Mucosa of descending colon (tissue), 3 donors: ENCODE measurements at regions not wholly inside any gene's neighbourhood (a gene's known extent, or its start where the extent isn't known, plus 50 kb on each side); places are given as distances from the start of the nearest gene placed in this dataset.

ENCODE experiments used
- ATAC-seq: fragments of 200-7000 bp; cut with Tn5 transposase; one replicate; pipeline ENCODE4 v1.9.1; 2020; ENCODE audit warnings: mild to moderate bottlenecking, moderate library complexity
- DNase-seq, 3 donors: peaks; one replicate each; pipeline ENCODE4 v3.0.0-alpha.2; 2020
- H3K36me3 ChIP-seq: fragments of 200-600 bp; one replicate; pipeline ENCODE4 v1.8.0; 2021; ENCODE audit warnings: low read depth, mild to moderate bottlenecking
- H3K4me1 ChIP-seq: fragments of 200-600 bp; one replicate; pipeline ENCODE4 v1.8.0; 2021; ENCODE audit warnings: low read depth, mild to moderate bottlenecking
- H3K4me3 ChIP-seq: fragments of 200-600 bp; one replicate; pipeline ENCODE4 v1.8.0; 2021; ENCODE audit warnings: mild to moderate bottlenecking
- H3K9me3 ChIP-seq: fragments of 200-600 bp; one replicate; pipeline ENCODE4 v1.8.0; 2021; ENCODE audit warnings: mild to moderate bottlenecking
- intact Hi-C, 2 donors: fragments of 100-400 bp; cut with DNase I in 1 of 2; cut with micrococcal nuclease in 1 of 2; formaldehyde crosslinking; loops; one replicate each; pipeline versions ENCODE4 v1.11.0 to v1.11.1; 2022; cut with DNase I, micrococcal nuclease
- TF ChIP-seq, protein P1 (sequence below): fragments of 200-600 bp; IDR thresholded peaks from one replicate; pipeline ENCODE4 v1.8.0; 2022; ENCODE audit warnings: antibody characterized with exemption, mild to moderate bottlenecking
- donor health status: DM: no; HTN: no; CAD: no; lungs with moderate emphysema.
- donor health status: DM: no; HTN: no; CAD: no.
- donor health status: DM: no; HTN: yes; CAD: no.

- no peaks in the 10 kb centered on the region for H3K4me1 ChIP-seq
- no peak overlapping the region for H3K4me3 ChIP-seq
- ATAC-seq (no peak), DNase-seq (no peak)
- intact Hi-C loops = no loop called here
- no peaks in the 10 kb centered on the region for H3K9me3 ChIP-seq
- TF ChIP-seq, protein P1, sequence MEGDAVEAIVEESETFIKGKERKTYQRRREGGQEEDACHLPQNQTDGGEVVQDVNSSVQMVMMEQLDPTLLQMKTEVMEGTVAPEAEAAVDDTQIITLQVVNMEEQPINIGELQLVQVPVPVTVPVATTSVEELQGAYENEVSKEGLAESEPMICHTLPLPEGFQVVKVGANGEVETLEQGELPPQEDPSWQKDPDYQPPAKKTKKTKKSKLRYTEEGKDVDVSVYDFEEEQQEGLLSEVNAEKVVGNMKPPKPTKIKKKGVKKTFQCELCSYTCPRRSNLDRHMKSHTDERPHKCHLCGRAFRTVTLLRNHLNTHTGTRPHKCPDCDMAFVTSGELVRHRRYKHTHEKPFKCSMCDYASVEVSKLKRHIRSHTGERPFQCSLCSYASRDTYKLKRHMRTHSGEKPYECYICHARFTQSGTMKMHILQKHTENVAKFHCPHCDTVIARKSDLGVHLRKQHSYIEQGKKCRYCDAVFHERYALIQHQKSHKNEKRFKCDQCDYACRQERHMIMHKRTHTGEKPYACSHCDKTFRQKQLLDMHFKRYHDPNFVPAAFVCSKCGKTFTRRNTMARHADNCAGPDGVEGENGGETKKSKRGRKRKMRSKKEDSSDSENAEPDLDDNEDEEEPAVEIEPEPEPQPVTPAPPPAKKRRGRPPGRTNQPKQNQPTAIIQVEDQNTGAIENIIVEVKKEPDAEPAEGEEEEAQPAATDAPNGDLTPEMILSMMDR = no peak
- no peaks in the 10 kb centered on the region for H3K36me3 ChIP-seq
Observed at GRCh38 chr16:86112178-86112577, 213.2 kb downstream of the IRF8 start.

GRCh38 chr16:86117235-86117634, 218.3 kb downstream of the IRF8 start:
- Histone ChIP-seq H3K4me3 (no peak overlapping the region), H3K4me1 (no peaks in the 10 kb centered on the region), H3K36me3 (no peaks in the 10 kb centered on the region), H3K9me3 (no peaks in the 10 kb centered on the region)
- ATAC-seq (no peak), DNase-seq (no peak)
- intact Hi-C loops = no loop called here
- TF ChIP-seq, protein P1 = no peak

- ATAC-seq = no peak
- no peaks in the 10 kb centered on the region for H3K9me3 ChIP-seq
- TF ChIP-seq, protein P1 = no peak
- H3K4me3 ChIP-seq = no peak overlapping the region
- no peaks in the 10 kb centered on the region for H3K36me3 ChIP-seq
- no peak for DNase-seq
- no peaks in the 10 kb centered on the region for H3K4me1 ChIP-seq
- intact Hi-C loops = no loop called here
Observed at GRCh38 chr16:86117756-86118155, 218.8 kb downstream of the IRF8 start.

DNA sequence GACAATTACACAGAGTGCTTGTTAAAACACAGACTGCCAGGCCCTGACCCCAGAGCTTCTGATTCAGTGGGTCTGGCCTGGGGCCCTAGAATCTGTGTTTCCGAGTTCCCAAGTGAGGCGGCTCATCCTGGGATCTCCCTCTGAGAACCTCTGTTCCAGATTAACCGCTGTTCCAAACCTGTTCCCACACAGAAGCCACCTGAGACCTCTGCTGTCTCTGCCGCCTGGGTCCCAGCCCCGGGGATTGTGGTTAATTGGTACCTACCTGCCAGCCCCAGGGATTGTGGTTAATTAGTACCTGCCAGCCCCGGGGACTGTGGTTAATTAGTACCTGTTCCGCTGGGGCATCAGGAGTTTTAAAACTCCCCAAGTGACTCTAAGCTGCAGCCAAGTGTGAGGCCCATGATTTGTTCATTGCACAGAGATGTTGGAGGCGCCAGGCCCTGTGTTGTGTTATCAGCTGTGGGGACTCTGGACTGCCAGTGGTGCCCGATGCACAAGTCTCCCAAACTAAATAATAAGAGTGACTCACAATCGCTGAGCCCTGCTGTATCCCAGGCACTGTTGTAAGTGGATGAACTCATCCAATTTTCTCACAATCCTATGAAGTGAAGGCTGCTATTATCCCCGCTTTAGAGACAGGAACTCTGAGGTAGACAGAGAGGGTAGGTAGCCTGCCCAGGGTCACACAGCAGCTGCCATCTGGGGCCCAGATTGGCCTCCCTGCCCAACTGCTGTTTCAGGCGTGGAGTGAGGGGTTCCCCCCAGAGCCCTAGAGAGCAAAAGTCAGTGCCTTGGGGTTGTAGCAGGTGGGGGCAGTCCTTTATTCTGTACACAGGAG, 219.7 kb downstream of the IRF8 start:
- DNase-seq (peak in 2 of 3 donors; percentile 17 to 39), ATAC-seq (peak; percentile 55)
- Histone ChIP-seq H3K4me1 (no peaks in the 10 kb centered on the region), H3K36me3 (no peaks in the 10 kb centered on the region), H3K4me3 (no peak overlapping the region), H3K9me3 (no peaks in the 10 kb centered on the region)
- intact Hi-C loops = no loop called here
- TF ChIP-seq, protein P1 = no peak

- TF ChIP-seq, protein P1 = no peak
- intact Hi-C loops = no loop called here
- DNase-seq = no peak
Observed at GRCh38 chr16:86120201-86121192, 221.5 kb downstream of the IRF8 start.

More at GRCh38 chr16:86120201-86121192, 221.5 kb downstream of the IRF8 start:
- Histone ChIP-seq H3K36me3 (no peaks in the 10 kb centered on the region), H3K4me1 (no peaks in the 10 kb centered on the region), H3K9me3 (no peaks in the 10 kb centered on the region), H3K4me3 (no peak overlapping the region)
- ATAC-seq = no peak
